H7 (cell line): ENCODE measurements at regions not wholly inside any gene's neighbourhood (a gene's known extent, or its start where the extent isn't known, plus 50 kb on each side); places are given as distances from the start of the nearest gene placed in this dataset.

Experiments used
- DNase-seq: peaks from one replicate; pipeline ENCODE4 v3.0.0; 2012
- H3K27me3 ChIP-seq: 2 replicates; pipeline ENCODE4 v1.6.0; 2011; ENCODE audit warnings: mild to moderate bottlenecking, low read length; ENCODE audit not compliant: control insufficient read depth, insufficient read depth
- H3K36me3 ChIP-seq: replicated peaks from 2 replicates; pipeline ENCODE4 v1.5.1; 2011; ENCODE audit warnings: low read length; ENCODE audit not compliant: control insufficient read depth, insufficient read depth
- H3K4me3 ChIP-seq: 2 replicates; pipeline ENCODE4 v1.5.1; 2011; ENCODE audit warnings: low read depth, mild to moderate bottlenecking, control low read depth, low read length, moderate library complexity; ENCODE audit not compliant: insufficient read depth

GRCh38 chr6:14031516-14031915, 86.1 kb upstream of the CD83 start:
- H3K36me3 ChIP-seq, result no peaks in the 10 kb centered on the region
- H3K27me3 ChIP-seq, result no peaks in the 10 kb centered on the region
- DNase-seq, result no peak
- no peak overlapping the region for H3K4me3 ChIP-seq

GRCh38 chr6:14035071-14035847, 82.3 kb upstream of the CD83 start:
- Histone ChIP-seq H3K27me3 (no peaks in the 10 kb centered on the region; the same call in 1 of the 2 replicates), H3K36me3 (no peaks in the 10 kb centered on the region), H3K4me3 (no peak overlapping the region)
- peak; percentile 60 for DNase-seq

- H3K4me3 ChIP-seq, result no peak overlapping the region
- no peaks in the 10 kb centered on the region for H3K36me3 ChIP-seq
- no peak for DNase-seq
- H3K27me3 ChIP-seq, result no peaks in the 10 kb centered on the region; the same call in 1 of the 2 replicates
Measured at GRCh38 chr6:14035874-14036273, 81.7 kb upstream of the CD83 start.

- Histone ChIP-seq H3K4me3 (no peak overlapping the region), H3K27me3 (no peaks in the 10 kb centered on the region; the same call in 1 of the 2 replicates), H3K36me3 (no peaks in the 10 kb centered on the region)
- DNase-seq, result no peak
Measured at GRCh38 chr6:14036911-14037310, 80.7 kb upstream of the CD83 start.

- H3K36me3 ChIP-seq, result no peaks in the 10 kb centered on the region
- no peak overlapping the region for H3K4me3 ChIP-seq
- no peak for DNase-seq
- no peaks in the 10 kb centered on the region; the same call in 1 of the 2 replicates for H3K27me3 ChIP-seq
Measured at GRCh38 chr6:14037402-14038277, 79.9 kb upstream of the CD83 start.

GRCh38 chr6:14038467-14039437, 78.8 kb upstream of the CD83 start:
- no peak for DNase-seq
- H3K36me3 ChIP-seq, result no peaks in the 10 kb centered on the region
- no peaks in the 10 kb centered on the region; the same call in 1 of the 2 replicates for H3K27me3 ChIP-seq
- no peak overlapping the region for H3K4me3 ChIP-seq

- no peaks in the 10 kb centered on the region; the same call in 1 of the 2 replicates for H3K27me3 ChIP-seq
- H3K4me3 ChIP-seq, result no peak overlapping the region
- no peaks in the 10 kb centered on the region for H3K36me3 ChIP-seq
- DNase-seq, result no peak
Measured at GRCh38 chr6:14040042-14040441, 77.5 kb upstream of the CD83 start.

- no peaks in the 10 kb centered on the region for H3K27me3 ChIP-seq
- H3K4me3 ChIP-seq, result no peak overlapping the region
- H3K36me3 ChIP-seq, result no peaks in the 10 kb centered on the region
- peak; percentile 63 for DNase-seq
Measured at GRCh38 chr6:14046476-14047068, 71.0 kb upstream of the CD83 start.

- H3K27me3 ChIP-seq, result no peaks in the 10 kb centered on the region
- no peaks in the 10 kb centered on the region for H3K36me3 ChIP-seq
- no peak for DNase-seq
- no peak overlapping the region for H3K4me3 ChIP-seq
Measured at GRCh38 chr6:14047151-14047740, 70.3 kb upstream of the CD83 start.

GRCh38 chr6:14048837-14049236, 68.7 kb upstream of the CD83 start:
- H3K27me3 ChIP-seq, result no peaks in the 10 kb centered on the region
- H3K4me3 ChIP-seq, result no peak overlapping the region
- no peak for DNase-seq
- no peaks in the 10 kb centered on the region for H3K36me3 ChIP-seq

GRCh38 chr6:14051355-14051754, 66.2 kb upstream of the CD83 start:
- H3K36me3 ChIP-seq, result no peaks in the 10 kb centered on the region
- no peak overlapping the region for H3K4me3 ChIP-seq
- DNase-seq, result no peak
- H3K27me3 ChIP-seq, result no peaks in the 10 kb centered on the region

GRCh38 chr6:14053811-14054210, 63.8 kb upstream of the CD83 start:
- Histone ChIP-seq H3K36me3 (no peaks in the 10 kb centered on the region), H3K4me3 (no peak overlapping the region), H3K27me3 (no peaks in the 10 kb centered on the region)
- DNase-seq, result no peak

- Histone ChIP-seq H3K4me3 (no peak overlapping the region), H3K27me3 (no peaks in the 10 kb centered on the region), H3K36me3 (no peaks in the 10 kb centered on the region)
- peak; percentile 22 for DNase-seq
Measured at GRCh38 chr6:14055541-14055940, 62.0 kb upstream of the CD83 start.
